CD4-positive, alpha-beta T cell (primary cell): ENCODE measurements at regions not wholly inside any gene's neighbourhood (a gene's known extent, or its start where the extent isn't known, plus 50 kb on each side); places are given as distances from the start of the nearest gene placed in this dataset.

Source experiments
- ATAC-seq: fragments of 200-7000 bp; cut with Tn5 transposase; one replicate; pipeline ENCODE4 v1.10.0; 2022; ENCODE audit warnings: mild to moderate bottlenecking; ENCODE audit not compliant: poor library complexity
- CTCF ChIA-PET: fragments of 350-600 bp; sonication (Branson Sonifier 250); formaldehyde crosslinking; loops from one replicate; lab custom pipeline; 2021; ENCODE audit warnings: antibody characterized with exemption, inconsistent platforms; lab: Charles Lee
- POLR2A ChIA-PET: fragments of 350-600 bp; sonication (Branson Sonifier 250); formaldehyde crosslinking; loops from one replicate; lab custom pipeline; 2021; ENCODE audit warnings: antibody characterized with exemption, inconsistent platforms; lab: Charles Lee
- DNase-seq, 14 experiments: peaks; one replicate each; pipeline ENCODE4 v3.0.0-alpha.2; 2013 to 2020; ENCODE audit warnings: mixed read lengths in 2 of 14
- H3K27ac ChIP-seq, 2 donors: one replicate each; pipeline versions ENCODE4 v1.5.1 to v1.7.0; 2013; ENCODE audit warnings: low read length in 2 of 2, low read depth in 1 of 2, mild to moderate bottlenecking in 1 of 2
- H3K27me3 ChIP-seq, 2 experiments: 1 replicate in 1 of 2; 2 replicates in 1 of 2; pipeline versions ENCODE4 v1.6.1 to v1.7.0; 2013; ENCODE audit warnings: low read length in 2 of 2, control low read depth in 1 of 2, mild to moderate bottlenecking in 1 of 2, moderate library complexity in 1 of 2; ENCODE audit not compliant: insufficient read depth in 2 of 2, control insufficient read depth in 1 of 2
- H3K36me3 ChIP-seq: one replicate; pipeline ENCODE4 v1.6.1; 2013; ENCODE audit warnings: low read length, control low read depth; ENCODE audit not compliant: insufficient read depth
- H3K4me1 ChIP-seq: one replicate; pipeline ENCODE4 v1.6.1; 2013; ENCODE audit warnings: low read length, control low read depth; ENCODE audit not compliant: insufficient read depth
- H3K4me3 ChIP-seq: one replicate; pipeline ENCODE4 v1.5.1; 2013; ENCODE audit warnings: mild to moderate bottlenecking, low read length, moderate library complexity
- H3K9me3 ChIP-seq, 2 experiments: 1 replicate in 1 of 2; 2 replicates in 1 of 2; pipeline versions ENCODE4 v1.6.1 to v1.7.0; 2013; ENCODE audit warnings: low read length in 2 of 2, mild to moderate bottlenecking in 2 of 2, control low read depth in 1 of 2, moderate library complexity in 1 of 2; ENCODE audit not compliant: control insufficient read depth in 1 of 2, insufficient read depth in 1 of 2
- H3K27ac Mint-ChIP-seq: one replicate; pipeline ENCODE4 v1.8.0; 2020; ENCODE audit warnings: mixed read lengths
- H3K27me3 Mint-ChIP-seq: one replicate; pipeline ENCODE4 v1.8.0; 2021; ENCODE audit warnings: mixed read lengths
- H3K36me3 Mint-ChIP-seq: one replicate; pipeline ENCODE4 v1.8.0; 2021; ENCODE audit warnings: low read depth, mixed read lengths
- H3K4me1 Mint-ChIP-seq: one replicate; pipeline ENCODE4 v1.8.0; 2021; ENCODE audit warnings: low read depth, mixed read lengths
- H3K4me3 Mint-ChIP-seq: one replicate; pipeline ENCODE4 v1.8.0; 2020; ENCODE audit warnings: mild to moderate bottlenecking, mixed read lengths
- H3K9me3 Mint-ChIP-seq: one replicate; pipeline ENCODE4 v1.8.0; 2020; ENCODE audit warnings: mixed read lengths
- CTCF ChIP-seq: fragments of 200-600 bp; IDR thresholded peaks from one replicate; pipeline ENCODE4 v1.8.0; 2022; ENCODE audit warnings: antibody characterized with exemption, mild to moderate bottlenecking
- intact Hi-C, 2 experiments: fragments of 100-400 bp; cut with DNase I in 1 of 2; cut with micrococcal nuclease in 1 of 2; formaldehyde crosslinking; loops; one replicate each; pipeline versions ENCODE4 v1.15.1 to v1.9.0; 2023 to 2025; cut with DNase I, micrococcal nuclease

GRCh38 chr13:24615911-24616472 is 64.2 kb upstream of the ATP12A start:
- H3K27ac Mint-ChIP-seq, result no peak overlapping the region

DNA sequence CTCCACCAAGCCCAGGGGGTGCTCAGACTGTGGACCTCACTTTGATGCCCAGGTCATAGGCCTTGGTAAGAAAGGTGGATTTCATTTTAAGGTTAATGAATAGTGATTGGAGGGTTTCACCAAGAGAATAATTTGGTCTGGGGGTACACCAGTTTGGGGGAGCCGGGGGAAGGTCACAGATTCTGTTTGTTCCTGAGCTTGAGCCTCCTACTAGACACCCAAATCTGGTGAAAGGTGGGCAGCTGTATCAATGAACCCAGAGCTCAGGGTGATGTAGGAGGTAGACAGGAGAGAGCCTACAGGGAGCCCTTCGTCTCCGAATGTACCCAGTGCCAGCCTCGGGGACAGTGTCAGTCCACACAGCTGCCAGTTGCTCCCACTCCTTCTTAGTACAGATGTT is 63.7 kb upstream of the ATP12A start:
- H3K9me3 Mint-ChIP-seq, result no peaks in the 10 kb centered on the region
- POLR2A ChIA-PET, result no interaction called here
- H3K4me3 Mint-ChIP-seq, result no peak overlapping the region
- H3K4me1 Mint-ChIP-seq, result peaks cover 25% of the 10 kb centered on the region
- H3K9me3 ChIP-seq, result no peaks in the 10 kb centered on the region
- no peaks in the 10 kb centered on the region for H3K27me3 Mint-ChIP-seq
- H3K27ac ChIP-seq, result no peak overlapping the region
- intact Hi-C loops, result no loop called here
- ATAC-seq (no peak), DNase-seq (no peak)
- no peaks in the 10 kb centered on the region for H3K27me3 ChIP-seq
- no peaks in the 10 kb centered on the region for H3K36me3 ChIP-seq
- H3K4me3 ChIP-seq, result no peak overlapping the region
- TF ChIP-seq CTCF, result no peak
- CTCF ChIA-PET, result no interaction called here
- H3K27ac Mint-ChIP-seq, result no peak overlapping the region
- no peaks in the 10 kb centered on the region for H3K36me3 Mint-ChIP-seq
- peaks cover 25% of the 10 kb centered on the region for H3K4me1 ChIP-seq

More at GRCh38 chr13:24615911-24616472, 64.2 kb upstream of the ATP12A start:
- peaks cover 25% of the 10 kb centered on the region for H3K4me1 ChIP-seq
- no peaks in the 10 kb centered on the region for H3K9me3 ChIP-seq
- no peak overlapping the region for H3K4me3 ChIP-seq
- H3K4me3 Mint-ChIP-seq, result no peak overlapping the region
- CTCF ChIA-PET, result no interaction called here
- H3K36me3 ChIP-seq, result no peaks in the 10 kb centered on the region
- no peak for TF ChIP-seq CTCF
- POLR2A ChIA-PET, result no interaction called here
- no peaks in the 10 kb centered on the region for H3K9me3 Mint-ChIP-seq
- no peak overlapping the region for H3K27ac ChIP-seq
- ATAC-seq (no peak), DNase-seq (no peak)
- no peaks in the 10 kb centered on the region for H3K27me3 ChIP-seq
- H3K27me3 Mint-ChIP-seq, result no peaks in the 10 kb centered on the region
- H3K4me1 Mint-ChIP-seq, result peaks cover 25% of the 10 kb centered on the region
- intact Hi-C loops, result no loop called here
- no peaks in the 10 kb centered on the region for H3K36me3 Mint-ChIP-seq

DNA sequence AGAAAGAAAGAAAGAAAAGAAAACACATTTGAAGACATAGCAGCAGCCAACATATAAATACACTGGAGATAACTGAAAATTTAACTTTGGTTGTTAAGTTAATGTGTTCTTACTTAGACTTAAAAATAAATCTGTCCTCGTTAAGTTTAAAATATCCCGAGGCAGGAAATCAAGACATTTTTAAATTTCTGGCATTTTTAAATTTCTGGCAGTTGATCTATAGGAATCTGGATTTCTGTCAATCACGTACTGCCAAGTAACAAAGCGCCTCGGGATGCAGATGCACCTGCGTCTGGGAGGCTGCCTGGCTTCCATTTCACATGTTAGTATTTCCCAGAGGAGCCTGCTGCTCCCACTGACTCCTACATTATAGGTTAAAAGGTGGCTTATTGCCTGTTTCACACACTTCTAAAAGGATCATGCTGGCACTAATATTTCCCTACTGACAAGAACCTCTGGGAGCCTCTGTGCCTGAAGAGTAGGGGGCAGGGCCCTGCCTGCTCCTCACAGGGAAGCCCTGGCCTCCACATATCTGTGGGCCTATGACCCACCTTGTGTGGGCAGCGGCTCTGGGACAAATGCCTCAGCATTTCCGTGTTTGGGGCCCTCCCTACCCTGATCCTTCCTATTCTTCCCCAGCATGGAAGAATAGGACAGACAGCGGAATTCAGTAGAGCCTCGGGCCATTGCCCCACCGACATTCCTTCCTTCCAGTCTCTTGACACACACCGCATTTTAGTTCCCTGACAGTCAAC is 62.8 kb upstream of the ATP12A start:
- intact Hi-C loops, result no loop called here
- ATAC-seq, result no peak
- peaks cover 25% of the 10 kb centered on the region for H3K4me1 ChIP-seq
- Mint-ChIP-seq H3K27ac (peak overlapping the region; percentile 94), H3K4me1 (peaks cover 25% of the 10 kb centered on the region), H3K36me3 (no peaks in the 10 kb centered on the region), H3K27me3 (no peaks in the 10 kb centered on the region), H3K4me3 (no peak overlapping the region), H3K9me3 (no peaks in the 10 kb centered on the region)
- no peaks in the 10 kb centered on the region for H3K9me3 ChIP-seq
- no peaks in the 10 kb centered on the region for H3K27me3 ChIP-seq
- H3K36me3 ChIP-seq, result no peaks in the 10 kb centered on the region
- H3K4me3 ChIP-seq, result no peak overlapping the region
- CTCF ChIA-PET, result no interaction called here
- no peak for TF ChIP-seq CTCF
- H3K27ac ChIP-seq, result no peak overlapping the region
- POLR2A ChIA-PET, result interaction anchor here (1.5 kb wide), 1 partner anchor 11 kb away, joined by 4 read pairs; no protein-coding TSS in a partner anchor
- DNase-seq, result no peak
